ENCODE measurements at regions not wholly inside any gene's neighbourhood (a gene's known extent, or its start where the extent isn't known, plus 50 kb on each side); places are given as distances from the start of the nearest gene placed in this dataset.

GRCh38 chr2:113812204-113812603 lies 55.8 kb upstream of the SLC35F5 start:
- Histone ChIP-seq H3K4me1 (ENCODE audit: insufficient read depth, insufficient read length) (no peaks in the 10 kb centered on the region), H3K9ac (ENCODE audit: insufficient read length, low read depth) (no peak overlapping the region), H3K27me3 (ENCODE audit: insufficient read depth, insufficient read length) (no peaks in the 10 kb centered on the region), H3K4me3 (ENCODE audit: insufficient read length, low read depth) (no peak overlapping the region), H3K9me3 (ENCODE audit: insufficient read depth, low read length) (no peaks in the 10 kb centered on the region; the same call in 1 of the 2 replicates), H3K36me3 (ENCODE audit: insufficient read depth, insufficient read length, low read length) (no peaks in the 10 kb centered on the region)
- TF ChIP-seq SUZ12 (IDR thresholded peaks at IDR 0.05; ENCODE audit: extremely low read depth, insufficient read depth, insufficient read length) (no peak), YY1 (IDR thresholded peaks at IDR 0.05; ENCODE audit: insufficient read depth, insufficient read length) (no peak), ZNF274 (IDR thresholded peaks at IDR 0.05; ENCODE audit: low read depth, low read length) (no peak)
- no peak for DNase-seq (ENCODE audit: low read depth, low spot score)

GRCh38 chr2:113809076-113809736 lies 52.8 kb upstream of the SLC35F5 start:
- H3K27me3 ChIP-seq (ENCODE audit: insufficient read depth, insufficient read length): no peaks in the 10 kb centered on the region
- TF ChIP-seq ZNF274 (IDR thresholded peaks at IDR 0.05; ENCODE audit: low read depth, low read length): no peak
- TF ChIP-seq SUZ12 (IDR thresholded peaks at IDR 0.05; ENCODE audit: extremely low read depth, insufficient read depth, insufficient read length): no peak
- no peak for TF ChIP-seq YY1 (IDR thresholded peaks at IDR 0.05; ENCODE audit: insufficient read depth, insufficient read length)
- H3K4me3 ChIP-seq (ENCODE audit: insufficient read length, low read depth): no peak overlapping the region
- no peak overlapping the region for H3K9ac ChIP-seq (ENCODE audit: insufficient read length, low read depth)
- no peaks in the 10 kb centered on the region for H3K4me1 ChIP-seq (ENCODE audit: insufficient read depth, insufficient read length)
- no peak for DNase-seq (ENCODE audit: low read depth, low spot score)
- H3K36me3 ChIP-seq (ENCODE audit: insufficient read depth, insufficient read length, low read length): no peaks in the 10 kb centered on the region
- H3K9me3 ChIP-seq (ENCODE audit: insufficient read depth, low read length): no peaks in the 10 kb centered on the region; the same call in 1 of the 2 replicates

GRCh38 chr2:113807721-113808120 lies 51.3 kb upstream of the SLC35F5 start:
- no peaks in the 10 kb centered on the region; the same call in 1 of the 2 replicates for H3K9me3 ChIP-seq (ENCODE audit: insufficient read depth, low read length)
- H3K27me3 ChIP-seq (ENCODE audit: insufficient read depth, insufficient read length): no peaks in the 10 kb centered on the region
- no peaks in the 10 kb centered on the region for H3K4me1 ChIP-seq (ENCODE audit: insufficient read depth, insufficient read length)
- DNase-seq (ENCODE audit: low read depth, low spot score): no peak
- H3K36me3 ChIP-seq (ENCODE audit: insufficient read depth, insufficient read length, low read length): no peaks in the 10 kb centered on the region
- no peak for TF ChIP-seq SUZ12 (IDR thresholded peaks at IDR 0.05; ENCODE audit: extremely low read depth, insufficient read depth, insufficient read length)
- no peak for TF ChIP-seq ZNF274 (IDR thresholded peaks at IDR 0.05; ENCODE audit: low read depth, low read length)
- TF ChIP-seq YY1 (IDR thresholded peaks at IDR 0.05; ENCODE audit: insufficient read depth, insufficient read length): no peak
- H3K9ac ChIP-seq (ENCODE audit: insufficient read length, low read depth): no peak overlapping the region
- no peak overlapping the region for H3K4me3 ChIP-seq (ENCODE audit: insufficient read length, low read depth)

DNA sequence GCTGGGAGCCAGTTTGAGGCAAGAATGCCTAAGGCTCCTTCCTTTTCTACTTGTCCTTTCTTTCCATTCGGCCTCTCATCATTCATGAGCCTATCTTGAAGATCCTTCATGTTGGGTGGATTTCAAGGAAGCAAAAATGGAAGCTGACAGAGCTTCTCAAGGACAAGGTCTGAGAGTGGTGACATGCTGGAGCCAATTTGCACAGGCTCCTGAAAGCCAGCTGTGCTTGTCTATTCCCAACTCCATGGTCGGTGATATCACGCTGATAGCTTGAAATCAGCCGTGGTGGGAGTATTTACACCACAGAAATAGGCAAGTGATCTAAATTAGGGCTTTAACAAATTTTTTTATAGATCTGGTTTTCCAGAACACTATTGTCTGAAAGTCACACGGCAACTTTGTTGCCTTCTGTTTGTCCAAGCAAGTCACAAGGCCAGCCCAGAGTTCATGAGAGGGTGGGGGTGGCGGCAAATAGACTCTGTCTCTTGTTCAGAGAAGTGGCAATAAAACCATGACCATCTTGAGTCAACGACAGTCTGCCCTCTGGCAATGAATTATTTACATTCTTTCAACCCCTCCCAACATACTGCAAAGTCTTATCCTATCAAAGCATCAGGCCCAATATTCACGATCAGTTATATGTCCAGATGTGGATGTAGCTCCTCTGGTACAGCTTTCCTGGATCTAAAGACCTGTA lies 49.9 kb upstream of the SLC35F5 start:
- TF ChIP-seq SUZ12 (IDR thresholded peaks at IDR 0.05; ENCODE audit: extremely low read depth, insufficient read depth, insufficient read length) (no peak), YY1 (IDR thresholded peaks at IDR 0.05; ENCODE audit: insufficient read depth, insufficient read length) (no peak), ZNF274 (IDR thresholded peaks at IDR 0.05; ENCODE audit: low read depth, low read length) (no peak)
- Histone ChIP-seq H3K9ac (ENCODE audit: insufficient read length, low read depth) (no peak overlapping the region), H3K27me3 (ENCODE audit: insufficient read depth, insufficient read length) (no peaks in the 10 kb centered on the region), H3K36me3 (ENCODE audit: insufficient read depth, insufficient read length, low read length) (no peaks in the 10 kb centered on the region), H3K9me3 (ENCODE audit: insufficient read depth, low read length) (no peaks in the 10 kb centered on the region; the same call in 1 of the 2 replicates), H3K4me3 (ENCODE audit: insufficient read length, low read depth) (no peak overlapping the region), H3K4me1 (ENCODE audit: insufficient read depth, insufficient read length) (no peaks in the 10 kb centered on the region)
- DNase-seq (ENCODE audit: low read depth, low spot score): no peak

Measured in NT2/D1 (cell line).